NCI-H526 treated with DMSO at 0.1 percent for 48 hours (cell line): ENCODE measurements at regions not wholly inside any gene's neighbourhood (a gene's known extent, or its start where the extent isn't known, plus 50 kb on each side); places are given as distances from the start of the nearest gene placed in this dataset.

Experiments used
- DNase-seq: peaks from one replicate; lab custom pipeline; 2025; lab: John Stamatoyannopoulos, UW

GRCh38 chr13:68293631-68294030 is 1063.5 kb upstream of the PCDH9 start:
- DNase-seq = no peak

GRCh38 chr13:68292601-68293000 is 1062.5 kb upstream of the PCDH9 start:
- DNase-seq = no peak

- DNase-seq = no peak
Measured at GRCh38 chr13:68291595-68291994, 1061.5 kb upstream of the PCDH9 start.

GRCh38 chr13:68275758-68276157 is 1045.6 kb upstream of the PCDH9 start:
- no peak for DNase-seq

GRCh38 chr13:68272652-68273051 is 1042.5 kb upstream of the PCDH9 start:
- DNase-seq = no peak

GRCh38 chr13:68264692-68265091 is 1034.6 kb upstream of the PCDH9 start:
- no peak for DNase-seq

GRCh38 chr13:68261105-68261504 is 1031.0 kb upstream of the PCDH9 start:
- DNase-seq = no peak

- DNase-seq = no peak
Measured at GRCh38 chr13:68257111-68257842, 1027.1 kb upstream of the PCDH9 start.

GRCh38 chr13:68254151-68254550 is 1024.0 kb upstream of the PCDH9 start:
- no peak for DNase-seq

GRCh38 chr13:68234274-68234673 is 1004.1 kb upstream of the PCDH9 start:
- DNase-seq = no peak

GRCh38 chr13:68232351-68233130 is 1002.4 kb upstream of the PCDH9 start:
- DNase-seq = no peak

- no peak for DNase-seq
Measured at GRCh38 chr13:68214691-68215415, 984.7 kb upstream of the PCDH9 start.

- no peak for DNase-seq
Measured at GRCh38 chr13:68199271-68199670, 969.1 kb upstream of the PCDH9 start.

- DNase-seq = no peak
Measured at GRCh38 chr13:68190818-68191217, 960.7 kb upstream of the PCDH9 start.

GRCh38 chr13:68185444-68186141 is 955.5 kb upstream of the PCDH9 start:
- no peak for DNase-seq

GRCh38 chr13:68176475-68176874 is 946.3 kb upstream of the PCDH9 start:
- no peak for DNase-seq

- no peak for DNase-seq
Measured at GRCh38 chr13:68174893-68175292, 944.8 kb upstream of the PCDH9 start.

GRCh38 chr13:68173111-68173510 is 943.0 kb upstream of the PCDH9 start:
- DNase-seq = no peak

- no peak for DNase-seq
Measured at GRCh38 chr13:68170961-68171360, 940.8 kb upstream of the PCDH9 start.

GRCh38 chr13:68168448-68168847 is 938.3 kb upstream of the PCDH9 start:
- DNase-seq = no peak

GRCh38 chr13:68160466-68160865 is 930.3 kb upstream of the PCDH9 start:
- no peak for DNase-seq

GRCh38 chr13:68152414-68152813 is 922.3 kb upstream of the PCDH9 start:
- DNase-seq = no peak
